ENCODE measurements at regions not wholly inside any gene's neighbourhood (a gene's known extent, or its start where the extent isn't known, plus 50 kb on each side); places are given as distances from the start of the nearest gene placed in this dataset.

GRCh38 chr2:105598829-105599698 lies 145.6 kb upstream of the NCK2 start:
- Mint-ChIP-seq H3K27ac (ENCODE audit: unreplicated experiment) (no peak overlapping the region), H3K9me3 (no peaks in the 10 kb centered on the region), H3K36me3 (ENCODE audit: low read depth) (no peaks in the 10 kb centered on the region), H3K4me3 (no peak overlapping the region), H3K4me1 (peaks cover 16% of the 10 kb centered on the region), H3K27me3 (ENCODE audit: low read depth) (no peaks in the 10 kb centered on the region)
- DNase-seq (ENCODE audit: low read depth, low spot score), result no peak
- TF ChIP-seq CTCF (conservative IDR thresholded peaks at IDR 0.05), result no peak

GRCh38 chr2:105597806-105598803 lies 146.6 kb upstream of the NCK2 start:
- H3K27me3 Mint-ChIP-seq (ENCODE audit: low read depth), result no peaks in the 10 kb centered on the region
- no peaks in the 10 kb centered on the region for H3K36me3 Mint-ChIP-seq (ENCODE audit: low read depth)
- TF ChIP-seq CTCF (conservative IDR thresholded peaks at IDR 0.05), result no peak
- H3K4me1 Mint-ChIP-seq, result peaks cover 23% of the 10 kb centered on the region
- H3K4me3 Mint-ChIP-seq, result no peak overlapping the region
- no peaks in the 10 kb centered on the region for H3K9me3 Mint-ChIP-seq
- no peak overlapping the region for H3K27ac Mint-ChIP-seq (ENCODE audit: unreplicated experiment)
- no peak for DNase-seq (ENCODE audit: low read depth, low spot score)

- Mint-ChIP-seq H3K27ac (ENCODE audit: unreplicated experiment) (no peak overlapping the region), H3K4me3 (no peak overlapping the region), H3K27me3 (ENCODE audit: low read depth) (no peaks in the 10 kb centered on the region), H3K36me3 (ENCODE audit: low read depth) (no peaks in the 10 kb centered on the region), H3K9me3 (no peaks in the 10 kb centered on the region), H3K4me1 (peaks cover 32% of the 10 kb centered on the region)
- no peak for TF ChIP-seq CTCF (conservative IDR thresholded peaks at IDR 0.05)
- DNase-seq (ENCODE audit: low read depth, low spot score), result no peak
Observed at GRCh38 chr2:105597011-105597805, 147.5 kb upstream of the NCK2 start.

GRCh38 chr2:105596411-105596921 lies 148.2 kb upstream of the NCK2 start:
- H3K36me3 Mint-ChIP-seq (ENCODE audit: low read depth), result no peaks in the 10 kb centered on the region
- H3K27me3 Mint-ChIP-seq (ENCODE audit: low read depth), result no peaks in the 10 kb centered on the region

More at GRCh38 chr2:105596411-105596921, 148.2 kb upstream of the NCK2 start:
- Mint-ChIP-seq H3K27ac (ENCODE audit: unreplicated experiment) (no peak overlapping the region), H3K4me1 (peaks cover 35% of the 10 kb centered on the region), H3K9me3 (no peaks in the 10 kb centered on the region), H3K4me3 (no peak overlapping the region)
- DNase-seq (ENCODE audit: low read depth, low spot score), result no peak
- no peak for TF ChIP-seq CTCF (conservative IDR thresholded peaks at IDR 0.05)
